Testis (tissue), 2 donors: ENCODE measurements at regions not wholly inside any gene's neighbourhood (a gene's known extent, or its start where the extent isn't known, plus 50 kb on each side); places are given as distances from the start of the nearest gene placed in this dataset.

Source experiments
- CTCF ChIP-seq, 3 experiments: fragments of 450-650 bp in 2 of 3; fragments of 200-600 bp in 1 of 3; sonication (generic) in 1 of 3; IDR thresholded peaks; one replicate each; pipeline ENCODE4 v1.5.1; 2016 to 2019; ENCODE audit warnings: antibody characterized with exemption in 3 of 3, mild to moderate bottlenecking in 2 of 3, moderate library complexity in 1 of 3
- POLR2A ChIP-seq: fragments of 450-650 bp; IDR thresholded peaks from one replicate; pipeline ENCODE4 v1.6.1; 2017; ENCODE audit warnings: antibody characterized with exemption, mild to moderate bottlenecking, moderate library complexity

- TF ChIP-seq CTCF (IDR thresholded peaks at IDR 0.05) (no peak), POLR2A (no peak)
These were observed 810.2 kb upstream of the NUDT12 start for GRCh38 chr5:104372796-104373195.
